Mammary epithelial cell (primary cell): ENCODE measurements at regions not wholly inside any gene's neighbourhood (a gene's known extent, or its start where the extent isn't known, plus 50 kb on each side); places are given as distances from the start of the nearest gene placed in this dataset.
"Not testable (repeated sequence)": the region's sequence is repeated elsewhere in the genome, so short reads cannot be mapped to it uniquely, and the experiment has no call there.

Source experiments
- EZH2 ChIP-seq: IDR thresholded peaks from 2 replicates; pipeline ENCODE4 v1.6.1; 2012; ENCODE audit warnings: low read length, inconsistent platforms, borderline replicate concordance
- TF ChIP-seq, protein P1 (sequence below), 2 donors: IDR thresholded peaks in 1 of 2; conservative IDR thresholded peaks in 1 of 2; 2 replicates each; pipeline ENCODE4 v1.5.1; 2011 to 2012; ENCODE audit warnings: inconsistent platforms in 2 of 2, low read length in 2 of 2, mild to moderate bottlenecking in 2 of 2, control low read depth in 1 of 2, low read depth in 1 of 2; ENCODE audit not compliant: insufficient read depth in 1 of 2; ENCODE audit errors: extremely low read depth in 1 of 2

DNA sequence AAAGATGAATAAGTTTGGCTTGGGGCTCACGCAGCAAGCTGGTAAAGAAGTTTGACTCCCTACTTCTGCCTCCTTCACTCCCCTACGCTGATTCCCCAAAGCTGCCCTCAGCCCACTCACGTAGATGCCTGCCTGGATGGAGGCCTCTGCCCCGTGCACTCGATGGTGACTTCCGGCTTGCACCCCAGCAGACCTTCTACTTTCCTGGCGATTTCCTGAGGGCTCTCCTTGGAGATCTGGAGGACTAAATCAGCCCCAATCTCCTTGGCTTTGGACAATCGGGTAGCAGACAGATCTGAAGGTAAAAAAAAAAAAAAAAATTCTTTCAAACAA, 95.0 kb downstream of the TRIM69 start:
- TF ChIP-seq, protein P1, sequence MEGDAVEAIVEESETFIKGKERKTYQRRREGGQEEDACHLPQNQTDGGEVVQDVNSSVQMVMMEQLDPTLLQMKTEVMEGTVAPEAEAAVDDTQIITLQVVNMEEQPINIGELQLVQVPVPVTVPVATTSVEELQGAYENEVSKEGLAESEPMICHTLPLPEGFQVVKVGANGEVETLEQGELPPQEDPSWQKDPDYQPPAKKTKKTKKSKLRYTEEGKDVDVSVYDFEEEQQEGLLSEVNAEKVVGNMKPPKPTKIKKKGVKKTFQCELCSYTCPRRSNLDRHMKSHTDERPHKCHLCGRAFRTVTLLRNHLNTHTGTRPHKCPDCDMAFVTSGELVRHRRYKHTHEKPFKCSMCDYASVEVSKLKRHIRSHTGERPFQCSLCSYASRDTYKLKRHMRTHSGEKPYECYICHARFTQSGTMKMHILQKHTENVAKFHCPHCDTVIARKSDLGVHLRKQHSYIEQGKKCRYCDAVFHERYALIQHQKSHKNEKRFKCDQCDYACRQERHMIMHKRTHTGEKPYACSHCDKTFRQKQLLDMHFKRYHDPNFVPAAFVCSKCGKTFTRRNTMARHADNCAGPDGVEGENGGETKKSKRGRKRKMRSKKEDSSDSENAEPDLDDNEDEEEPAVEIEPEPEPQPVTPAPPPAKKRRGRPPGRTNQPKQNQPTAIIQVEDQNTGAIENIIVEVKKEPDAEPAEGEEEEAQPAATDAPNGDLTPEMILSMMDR (conservative IDR thresholded peaks at IDR 0.05 in 1 of 2, IDR thresholded peaks at IDR 0.05 in 1 of 2; ENCODE audit: extremely low read depth in 1 of 2, insufficient read depth in 1 of 2, low read depth in 1 of 2, low read length in 2 of 2): not testable (repeated sequence)
- TF ChIP-seq EZH2: not testable (repeated sequence)
